AG10803 (cell line): ENCODE measurements at regions not wholly inside any gene's neighbourhood (a gene's known extent, or its start where the extent isn't known, plus 50 kb on each side); places are given as distances from the start of the nearest gene placed in this dataset.
"Not testable (repeated sequence)": the region's sequence is repeated elsewhere in the genome, so short reads cannot be mapped to it uniquely, and the experiment has no call there.

Source experiments
- DNase-seq: peaks from one replicate; pipeline ENCODE4 v3.0.0; 2010; ENCODE audit warnings: low read depth
- H3K4me3 ChIP-seq: 2 replicates; pipeline ENCODE4 v1.5.1; 2011; ENCODE audit warnings: mild to moderate bottlenecking, low read length, control low read depth
- TF ChIP-seq, protein P1 (sequence below): conservative IDR thresholded peaks from 2 replicates; pipeline ENCODE4 v1.5.1; 2011; ENCODE audit warnings: mild to moderate bottlenecking, low read length, control low read depth, inconsistent platforms

GRCh38 chr1:95631695-95632094 is 397.7 kb downstream of the RWDD3 start:
- DNase-seq = no peak
- TF ChIP-seq, protein P1, sequence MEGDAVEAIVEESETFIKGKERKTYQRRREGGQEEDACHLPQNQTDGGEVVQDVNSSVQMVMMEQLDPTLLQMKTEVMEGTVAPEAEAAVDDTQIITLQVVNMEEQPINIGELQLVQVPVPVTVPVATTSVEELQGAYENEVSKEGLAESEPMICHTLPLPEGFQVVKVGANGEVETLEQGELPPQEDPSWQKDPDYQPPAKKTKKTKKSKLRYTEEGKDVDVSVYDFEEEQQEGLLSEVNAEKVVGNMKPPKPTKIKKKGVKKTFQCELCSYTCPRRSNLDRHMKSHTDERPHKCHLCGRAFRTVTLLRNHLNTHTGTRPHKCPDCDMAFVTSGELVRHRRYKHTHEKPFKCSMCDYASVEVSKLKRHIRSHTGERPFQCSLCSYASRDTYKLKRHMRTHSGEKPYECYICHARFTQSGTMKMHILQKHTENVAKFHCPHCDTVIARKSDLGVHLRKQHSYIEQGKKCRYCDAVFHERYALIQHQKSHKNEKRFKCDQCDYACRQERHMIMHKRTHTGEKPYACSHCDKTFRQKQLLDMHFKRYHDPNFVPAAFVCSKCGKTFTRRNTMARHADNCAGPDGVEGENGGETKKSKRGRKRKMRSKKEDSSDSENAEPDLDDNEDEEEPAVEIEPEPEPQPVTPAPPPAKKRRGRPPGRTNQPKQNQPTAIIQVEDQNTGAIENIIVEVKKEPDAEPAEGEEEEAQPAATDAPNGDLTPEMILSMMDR = no peak
- no peak overlapping the region for H3K4me3 ChIP-seq

DNA sequence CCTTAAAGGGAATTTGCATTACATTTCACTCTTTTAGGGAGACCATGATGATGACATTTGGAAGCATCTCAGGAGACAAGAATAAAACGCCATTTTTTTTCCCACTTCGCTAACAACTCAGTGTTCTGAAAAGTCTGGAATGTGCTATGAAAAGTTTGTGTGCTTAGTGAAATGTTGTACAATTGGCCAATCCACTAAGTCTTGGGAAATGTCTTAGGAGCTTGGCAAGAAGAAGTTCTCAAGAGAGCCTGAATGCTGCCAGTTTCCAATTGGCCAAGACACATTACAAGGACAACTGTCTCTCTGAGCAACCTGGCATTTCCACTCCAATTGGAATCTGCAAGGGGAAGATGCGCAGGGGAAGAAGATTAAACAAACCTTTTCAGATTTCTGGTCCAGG is 401.8 kb downstream of the RWDD3 start:
- H3K4me3 ChIP-seq = no peak overlapping the region
- TF ChIP-seq, protein P1 = no peak
- DNase-seq = no peak

- no peak for DNase-seq
- no peak overlapping the region for H3K4me3 ChIP-seq
- TF ChIP-seq, protein P1 = no peak
Observed at GRCh38 chr1:95636897-95637296, 402.9 kb downstream of the RWDD3 start.

DNA sequence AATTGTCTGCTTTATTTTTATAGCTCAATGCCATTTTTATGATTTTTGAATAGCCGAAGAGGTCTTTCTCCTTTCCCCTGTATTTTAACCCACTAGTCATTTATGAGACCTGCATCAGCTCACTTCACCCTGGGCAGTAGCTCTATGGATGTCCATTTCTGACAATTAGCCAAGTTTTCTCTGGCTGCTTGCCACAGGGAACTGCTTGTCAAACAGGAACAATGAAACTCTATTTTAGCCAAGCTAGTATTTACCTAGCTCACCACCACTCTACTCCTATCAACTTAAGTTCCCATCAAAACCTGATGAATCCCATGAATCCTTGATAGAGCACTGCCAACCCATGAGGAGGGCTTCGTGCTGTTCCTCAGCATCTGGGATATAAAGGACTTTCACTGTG is 406.7 kb downstream of the RWDD3 start:
- TF ChIP-seq, protein P1 = no peak
- DNase-seq = no peak
- no peak overlapping the region for H3K4me3 ChIP-seq

GRCh38 chr1:95641386-95641785 is 407.4 kb downstream of the RWDD3 start:
- H3K4me3 ChIP-seq = no peak overlapping the region
- DNase-seq = no peak
- TF ChIP-seq, protein P1 = no peak

DNA sequence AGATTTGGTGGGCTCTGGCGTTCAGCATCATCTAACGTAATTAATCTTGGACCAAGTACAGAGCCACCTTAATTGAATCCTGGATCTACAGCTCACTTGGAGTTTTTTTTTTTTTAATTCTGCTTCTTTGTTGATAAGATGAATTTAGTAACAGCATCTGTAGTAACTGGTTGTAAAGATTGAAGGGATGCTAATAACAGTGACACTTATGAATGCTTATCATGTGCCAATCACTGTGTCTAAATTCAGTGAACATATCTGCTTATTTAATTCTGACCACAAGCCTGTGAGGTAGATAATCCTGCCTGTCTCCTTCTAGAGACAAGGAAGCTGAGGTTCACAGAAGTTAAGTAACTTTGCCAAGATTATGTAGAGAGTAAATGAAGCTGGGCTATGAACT is 408.0 kb downstream of the RWDD3 start:
- no peak for DNase-seq
- TF ChIP-seq, protein P1 = no peak
- H3K4me3 ChIP-seq = no peak overlapping the region

GRCh38 chr1:95643071-95643470 is 409.1 kb downstream of the RWDD3 start:
- DNase-seq = no peak
- H3K4me3 ChIP-seq = no peak overlapping the region
- TF ChIP-seq, protein P1 = no peak

DNA sequence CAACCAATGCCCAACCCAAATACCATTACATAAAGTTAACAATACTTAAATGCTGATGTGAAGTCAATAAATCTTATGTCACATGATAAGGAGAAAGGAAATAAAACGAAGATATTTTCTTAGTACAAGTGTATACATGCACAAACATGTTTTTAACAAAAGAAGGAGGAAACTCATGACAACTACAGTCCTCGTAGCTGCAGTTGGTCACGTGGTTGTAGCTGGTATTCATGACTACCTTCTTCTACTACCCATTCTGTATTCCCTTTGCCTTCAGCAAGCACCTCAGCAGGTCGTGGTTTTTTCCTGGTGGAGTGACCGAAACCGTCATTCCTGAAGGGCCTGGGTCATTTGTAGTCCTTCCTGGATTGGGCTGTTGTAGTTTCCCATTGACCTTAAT is 411.1 kb downstream of the RWDD3 start:
- H3K4me3 ChIP-seq, DNase-seq: not testable (repeated sequence)
